Liver (tissue), 8 donors: ENCODE measurements at regions not wholly inside any gene's neighbourhood (a gene's known extent, or its start where the extent isn't known, plus 50 kb on each side); places are given as distances from the start of the nearest gene placed in this dataset.

Experiments used
- DNase-seq: peaks from one replicate; pipeline ENCODE4 v3.0.0-alpha.2; 2017; ENCODE audit warnings: low spot score
- H3K27ac ChIP-seq, 2 donors: one replicate each; pipeline ENCODE4 v1.7.0; 2013; ENCODE audit warnings: inconsistent platforms in 2 of 2, low read length in 2 of 2, control low read depth in 1 of 2, low read depth in 1 of 2, mild to moderate bottlenecking in 1 of 2
- H3K27me3 ChIP-seq, 4 donors: one replicate each; pipeline versions ENCODE4 v1.6.1 to v1.7.0; 2013; ENCODE audit warnings: low read length in 3 of 4, inconsistent platforms in 1 of 4, mild to moderate bottlenecking in 1 of 4, moderate library complexity in 1 of 4; ENCODE audit not compliant: control insufficient read depth in 4 of 4, insufficient read depth in 4 of 4
- H3K36me3 ChIP-seq, 4 donors: one replicate each; pipeline versions ENCODE4 v1.6.1 to v1.7.0; 2013; ENCODE audit warnings: low read length in 3 of 4, mild to moderate bottlenecking in 3 of 4, low read depth in 1 of 4, moderate library complexity in 1 of 4; ENCODE audit not compliant: control insufficient read depth in 4 of 4, insufficient read depth in 3 of 4
- H3K4me1 ChIP-seq, 4 donors: one replicate each; pipeline versions ENCODE4 v1.6.1 to v1.7.0; 2013; ENCODE audit warnings: low read length in 3 of 4, mild to moderate bottlenecking in 3 of 4, moderate library complexity in 1 of 4; ENCODE audit not compliant: control insufficient read depth in 4 of 4, insufficient read depth in 4 of 4
- H3K4me3 ChIP-seq, 3 donors: one replicate each; pipeline versions ENCODE4 v1.6.1 to v1.7.0; 2013; ENCODE audit warnings: low read length in 3 of 3, control low read depth in 1 of 3, low read depth in 1 of 3, mild to moderate bottlenecking in 1 of 3
- H3K9ac ChIP-seq, 2 donors: one replicate each; pipeline ENCODE4 v1.7.0; 2013; ENCODE audit warnings: low read length in 2 of 2, mild to moderate bottlenecking in 2 of 2, moderate library complexity in 2 of 2, control low read depth in 1 of 2, low read depth in 1 of 2
- H3K9me3 ChIP-seq, 4 donors: one replicate each; pipeline versions ENCODE4 v1.6.1 to v1.7.0; 2013; ENCODE audit warnings: low read length in 3 of 4; ENCODE audit not compliant: control insufficient read depth in 4 of 4
- ATF3 ChIP-seq: IDR thresholded peaks from 2 replicates; pipeline ENCODE4 v1.6.1; 2016; ENCODE audit warnings: antibody characterized with exemption
- CTCF ChIP-seq: fragments of 150-350 bp; IDR thresholded peaks from 2 replicates; pipeline ENCODE4 v1.5.1; 2017; ENCODE audit warnings: improper control_type of control experiment, low read depth, low read length; ENCODE audit not compliant: missing input control
- EGR1 ChIP-seq, 2 donors: IDR thresholded peaks; 2 replicates each; pipeline ENCODE4 v1.6.1; 2016 to 2018; ENCODE audit warnings: antibody characterized with exemption in 2 of 2, low read depth in 2 of 2
- FOXA1 ChIP-seq: IDR thresholded peaks from 2 replicates; pipeline ENCODE4 v1.6.1; 2016; ENCODE audit warnings: antibody characterized with exemption
- FOXA2 ChIP-seq: IDR thresholded peaks from 2 replicates; pipeline ENCODE4 v1.6.1; 2016; ENCODE audit warnings: antibody characterized with exemption
- GABPA ChIP-seq, 2 donors: IDR thresholded peaks in 1 of 2; conservative IDR thresholded peaks in 1 of 2; 2 replicates each; pipeline ENCODE4 v1.6.1; 2016; ENCODE audit warnings: antibody characterized with exemption in 2 of 2, mild to moderate bottlenecking in 1 of 2, moderate library complexity in 1 of 2
- HNF4A ChIP-seq, 2 donors: conservative IDR thresholded peaks; 2 replicates each; pipeline ENCODE4 v1.6.1; 2016; ENCODE audit warnings: antibody characterized with exemption in 2 of 2, mild to moderate bottlenecking in 2 of 2
- HNF4G ChIP-seq: IDR thresholded peaks from 2 replicates; pipeline ENCODE4 v1.6.1; 2016; ENCODE audit warnings: antibody characterized with exemption
- JUND ChIP-seq, 2 donors: IDR thresholded peaks; 2 replicates each; pipeline ENCODE4 v1.6.1; 2016; ENCODE audit warnings: antibody characterized with exemption in 2 of 2
- NR2F2 ChIP-seq: IDR thresholded peaks from 2 replicates; pipeline ENCODE4 v1.6.1; 2016; ENCODE audit warnings: antibody characterized with exemption
- RAD21 ChIP-seq, 2 donors: IDR thresholded peaks; 2 replicates each; pipeline ENCODE4 v1.6.1; 2016; ENCODE audit warnings: antibody characterized with exemption in 2 of 2, mild to moderate bottlenecking in 2 of 2
- REST ChIP-seq: IDR thresholded peaks from 2 replicates; pipeline ENCODE4 v1.6.1; 2016; ENCODE audit warnings: antibody characterized with exemption, mild to moderate bottlenecking
- RXRA ChIP-seq, 2 donors: IDR thresholded peaks; 2 replicates each; pipeline ENCODE4 v1.6.1; 2017 to 2018; ENCODE audit warnings: antibody characterized with exemption in 2 of 2, mild to moderate bottlenecking in 1 of 2
- SP1 ChIP-seq: IDR thresholded peaks from 2 replicates; pipeline ENCODE4 v1.6.1; 2018; ENCODE audit warnings: antibody characterized with exemption, mild to moderate bottlenecking
- TAF1 ChIP-seq: conservative IDR thresholded peaks from 2 replicates; pipeline ENCODE4 v1.6.1; 2016; ENCODE audit warnings: antibody characterized with exemption, mild to moderate bottlenecking
- YY1 ChIP-seq: IDR thresholded peaks from 2 replicates; pipeline ENCODE4 v1.6.1; 2016; ENCODE audit warnings: antibody characterized with exemption, mild to moderate bottlenecking
- ZBTB33 ChIP-seq: IDR thresholded peaks from 2 replicates; pipeline ENCODE4 v1.6.1; 2016; ENCODE audit warnings: antibody characterized with exemption
- WGBS: extraction: QIAGEN DNeasy Blood & Tissue Kit; methylation state at CpG from one replicate; pipeline ENCODE4 v1.1.7; 2013; 5-methylcytosine and 5-hydroxymethylcytosine counted together
- donor health status: healthy.
- donor health status: healthy.
- donor health status: healthy.
- donor health status: healthy.
- donor health status: healthy.

- no peaks in the 10 kb centered on the region for H3K9me3 ChIP-seq
- TF ChIP-seq FOXA2: no peak
- TF ChIP-seq RXRA (IDR thresholded peaks at IDR 0.05): no peak
- no peak for TF ChIP-seq NR2F2
- no peak for TF ChIP-seq ATF3
- TF ChIP-seq HNF4A (conservative IDR thresholded peaks at IDR 0.05): no peak
- TF ChIP-seq ZBTB33: no peak
- no peak for TF ChIP-seq GABPA (IDR thresholded peaks at IDR 0.05 in 1 of 2, conservative IDR thresholded peaks at IDR 0.05 in 1 of 2)
- no peak for TF ChIP-seq RAD21 (IDR thresholded peaks at IDR 0.05)
- TF ChIP-seq CTCF: no peak
- no peak for TF ChIP-seq TAF1
- TF ChIP-seq REST: no peak
- no peak for TF ChIP-seq HNF4G
- DNase-seq: no peak
- H3K9ac ChIP-seq: no peak overlapping the region
- no peak overlapping the region for H3K4me3 ChIP-seq
- H3K27ac ChIP-seq: no peak overlapping the region
- 90% methylated on average over 15 of the region's 15 CpGs for WGBS
- no peaks in the 10 kb centered on the region for H3K4me1 ChIP-seq
- H3K27me3 ChIP-seq: peaks cover 0 to 3% (median 0%) of the 10 kb centered on the region in 4 donors
- H3K36me3 ChIP-seq: no peaks in the 10 kb centered on the region
These were observed 685.4 kb downstream of the BRD1 start for GRCh38 chr22:49142296-49142695.

- Histone ChIP-seq H3K36me3 (no peaks in the 10 kb centered on the region), H3K27ac (no peak overlapping the region), H3K9me3 (no peaks in the 10 kb centered on the region), H3K4me3 (no peak overlapping the region), H3K4me1 (no peaks in the 10 kb centered on the region), H3K9ac (no peak overlapping the region), H3K27me3 (peaks cover 0 to 3% (median 0%) of the 10 kb centered on the region in 4 donors)
- 78% methylated on average over 11 of the region's 11 CpGs for WGBS
- DNase-seq: no peak
- no peak for TF ChIP-seq JUND (IDR thresholded peaks at IDR 0.05)
- TF ChIP-seq FOXA1: no peak
- TF ChIP-seq RXRA (IDR thresholded peaks at IDR 0.05): no peak
- no peak for TF ChIP-seq CTCF
- no peak for TF ChIP-seq SP1
- TF ChIP-seq NR2F2: no peak
- TF ChIP-seq EGR1 (IDR thresholded peaks at IDR 0.05; ENCODE audit: low read depth in 2 of 2): no peak
- no peak for TF ChIP-seq HNF4G
- TF ChIP-seq YY1: no peak
- TF ChIP-seq REST: no peak
- TF ChIP-seq FOXA2: no peak
- TF ChIP-seq ZBTB33: no peak
These were observed 685.9 kb downstream of the BRD1 start for GRCh38 chr22:49141761-49142160.
